Caco-2 (cell line): ENCODE measurements at regions not wholly inside any gene's neighbourhood (a gene's known extent, or its start where the extent isn't known, plus 50 kb on each side); places are given as distances from the start of the nearest gene placed in this dataset.

Experiments used
- BruUV-seq: library from RNA; stranded (reverse); fragments of 400-500 nt; replicated peaks from 2 replicates; lab custom pipeline; 2021; lab: Mats Ljungman, UMichigan
- CTCF ChIA-PET: fragments of 300-600 bp; sonication (Branson Sonifier 250); formaldehyde crosslinking; loops from one replicate; lab custom pipeline; 2022; ENCODE audit warnings: antibody characterized with exemption; lab: Charles Lee
- POLR2A ChIA-PET: fragments of 300-600 bp; sonication (Branson Sonifier 250); formaldehyde crosslinking; loops from one replicate; lab custom pipeline; 2022; ENCODE audit warnings: antibody characterized with exemption; lab: Charles Lee
- DNase-seq, 2 experiments: peaks; one replicate each; pipeline versions ENCODE4 v3.0.0 to v3.0.0-alpha.2; 2020 to 2022
- H3K27me3 ChIP-seq: replicated peaks from 2 replicates; pipeline ENCODE4 v1.6.0; 2011; ENCODE audit warnings: low read length; ENCODE audit not compliant: control insufficient read depth, insufficient read depth
- H3K36me3 ChIP-seq: 2 replicates; pipeline ENCODE4 v1.5.1; 2011; ENCODE audit warnings: low read length; ENCODE audit not compliant: control insufficient read depth, insufficient read depth
- H3K4me1 ChIP-seq: fragments of 250-450 bp; sonication (Bioruptor Pico); 2 replicates; pipeline ENCODE4 v1.5.1; 2020; ENCODE audit warnings: mild to moderate bottlenecking
- H3K4me3 ChIP-seq: 2 replicates; pipeline ENCODE4 v1.5.1; 2011; ENCODE audit warnings: low read depth, mild to moderate bottlenecking, control low read depth, low read length
- H3K9me3 ChIP-seq: fragments of 250-450 bp; sonication (Bioruptor Pico); 2 replicates; pipeline ENCODE4 v1.5.1; 2020; ENCODE audit warnings: mild to moderate bottlenecking, moderate library complexity
- H3K27ac Mint-ChIP-seq: one replicate; pipeline ENCODE4 v1.8.0; 2022; ENCODE audit warnings: mixed read lengths; ENCODE audit not compliant: unreplicated experiment
- H3K27me3 Mint-ChIP-seq: one replicate; pipeline ENCODE4 v1.8.0; 2022; ENCODE audit warnings: mixed read lengths; ENCODE audit not compliant: insufficient read depth, unreplicated experiment
- H3K36me3 Mint-ChIP-seq: one replicate; pipeline ENCODE4 v1.8.0; 2022; ENCODE audit warnings: mild to moderate bottlenecking, mixed read lengths; ENCODE audit not compliant: insufficient read depth, unreplicated experiment
- H3K4me1 Mint-ChIP-seq: one replicate; pipeline ENCODE4 v1.8.0; 2022; ENCODE audit warnings: low read depth, mixed read lengths; ENCODE audit not compliant: unreplicated experiment
- H3K4me3 Mint-ChIP-seq: one replicate; pipeline ENCODE4 v1.8.0; 2022; ENCODE audit warnings: mild to moderate bottlenecking, moderate library complexity, mixed read lengths; ENCODE audit not compliant: unreplicated experiment
- H3K9me3 Mint-ChIP-seq: one replicate; pipeline ENCODE4 v1.8.0; 2022; ENCODE audit warnings: mixed read lengths; ENCODE audit not compliant: unreplicated experiment
- intact Hi-C: fragments of 100-400 bp; cut with micrococcal nuclease; formaldehyde crosslinking; loops from one replicate; pipeline ENCODE4 v1.10.0; 2022; ENCODE audit not compliant: unreplicated experiment
- TF ChIP-seq, protein P1 (sequence below), 2 experiments: fragments of 200-600 bp in 1 of 2; IDR thresholded peaks; 1 replicate in 1 of 2; 2 replicates in 1 of 2; pipeline versions ENCODE4 v1.5.1 to v1.8.0; 2011 to 2022; ENCODE audit warnings: antibody characterized with exemption in 1 of 2, control low read depth in 1 of 2, inconsistent platforms in 1 of 2, low read depth in 1 of 2, low read length in 1 of 2, mild to moderate bottlenecking in 1 of 2, moderate library complexity in 1 of 2; ENCODE audit not compliant: insufficient read depth in 1 of 2, severe bottlenecking in 1 of 2, unreplicated experiment in 1 of 2

GRCh38 chrX:115452251-115452650 is 108.7 kb upstream of the PLS3 start:
- no peaks in the 10 kb centered on the region for H3K9me3 Mint-ChIP-seq
- no peak overlapping the region for H3K4me3 Mint-ChIP-seq
- no peak overlapping the region for H3K27ac Mint-ChIP-seq
- Histone ChIP-seq H3K9me3 (no peaks in the 10 kb centered on the region), H3K4me1 (no peaks in the 10 kb centered on the region), H3K4me3 (no peak overlapping the region), H3K27me3 (no peaks in the 10 kb centered on the region), H3K36me3 (no peaks in the 10 kb centered on the region)
- ChIA-PET CTCF (no interaction called here), POLR2A (no interaction called here)
- H3K36me3 Mint-ChIP-seq, result no peaks in the 10 kb centered on the region
- DNase-seq, result no peak
- H3K27me3 Mint-ChIP-seq, result no peaks in the 10 kb centered on the region
- intact Hi-C loops, result no loop called here
- TF ChIP-seq, protein P1, sequence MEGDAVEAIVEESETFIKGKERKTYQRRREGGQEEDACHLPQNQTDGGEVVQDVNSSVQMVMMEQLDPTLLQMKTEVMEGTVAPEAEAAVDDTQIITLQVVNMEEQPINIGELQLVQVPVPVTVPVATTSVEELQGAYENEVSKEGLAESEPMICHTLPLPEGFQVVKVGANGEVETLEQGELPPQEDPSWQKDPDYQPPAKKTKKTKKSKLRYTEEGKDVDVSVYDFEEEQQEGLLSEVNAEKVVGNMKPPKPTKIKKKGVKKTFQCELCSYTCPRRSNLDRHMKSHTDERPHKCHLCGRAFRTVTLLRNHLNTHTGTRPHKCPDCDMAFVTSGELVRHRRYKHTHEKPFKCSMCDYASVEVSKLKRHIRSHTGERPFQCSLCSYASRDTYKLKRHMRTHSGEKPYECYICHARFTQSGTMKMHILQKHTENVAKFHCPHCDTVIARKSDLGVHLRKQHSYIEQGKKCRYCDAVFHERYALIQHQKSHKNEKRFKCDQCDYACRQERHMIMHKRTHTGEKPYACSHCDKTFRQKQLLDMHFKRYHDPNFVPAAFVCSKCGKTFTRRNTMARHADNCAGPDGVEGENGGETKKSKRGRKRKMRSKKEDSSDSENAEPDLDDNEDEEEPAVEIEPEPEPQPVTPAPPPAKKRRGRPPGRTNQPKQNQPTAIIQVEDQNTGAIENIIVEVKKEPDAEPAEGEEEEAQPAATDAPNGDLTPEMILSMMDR (IDR thresholded peaks at IDR 0.05; ENCODE audit: insufficient read depth in 1 of 2, low read depth in 1 of 2, low read length in 1 of 2, severe bottlenecking in 1 of 2, unreplicated experiment in 1 of 2), result no peak
- no TSS peak for BruUV-seq
- H3K4me1 Mint-ChIP-seq, result no peaks in the 10 kb centered on the region

DNA sequence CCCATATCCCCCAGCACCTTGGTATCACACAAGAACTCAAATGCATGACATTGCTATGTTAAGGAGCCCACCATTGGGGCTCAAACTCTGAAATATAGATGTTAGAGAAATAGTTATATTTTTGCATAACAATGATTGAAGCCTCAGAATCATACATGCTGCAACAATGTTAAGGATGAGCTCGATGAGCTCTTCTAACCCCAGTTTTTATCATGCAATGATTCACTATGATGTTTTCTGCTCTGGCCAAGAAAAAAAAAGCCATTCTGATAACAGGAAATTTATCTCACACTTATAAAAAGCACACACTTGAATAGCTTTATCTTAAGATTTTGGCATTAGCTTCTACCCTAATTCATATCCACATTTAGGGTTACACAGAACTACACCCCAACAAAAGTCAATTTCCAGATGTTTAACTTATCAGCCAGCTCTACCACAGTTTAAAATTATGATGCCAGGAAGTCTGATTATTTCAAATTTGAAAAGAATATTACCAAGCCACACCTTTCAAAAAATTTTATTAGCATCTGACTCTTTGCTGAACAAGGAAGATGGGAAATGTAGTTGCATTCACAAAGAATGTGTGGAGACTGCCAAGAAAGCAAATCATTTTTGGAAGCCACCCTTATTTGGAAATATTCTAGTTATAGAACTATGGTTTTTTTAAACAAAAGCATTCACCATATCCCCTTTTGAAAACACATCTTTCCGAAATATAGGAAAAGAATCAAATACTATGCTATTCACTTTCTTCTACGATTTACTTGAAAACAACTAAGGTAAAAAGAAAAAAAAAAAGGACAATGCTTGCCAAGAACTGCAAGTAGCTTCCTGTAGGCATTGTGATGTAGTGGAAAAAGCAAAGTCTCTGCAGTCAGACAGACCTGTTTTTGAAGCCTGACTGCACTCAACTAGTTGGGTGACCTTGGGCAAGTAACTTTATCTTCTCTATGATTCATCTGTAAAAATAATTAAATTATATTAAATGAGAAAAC is 100.8 kb upstream of the PLS3 start:
- TF ChIP-seq, protein P1 (IDR thresholded peaks at IDR 0.05; ENCODE audit: insufficient read depth in 1 of 2, low read depth in 1 of 2, low read length in 1 of 2, severe bottlenecking in 1 of 2, unreplicated experiment in 1 of 2), result no peak
- Mint-ChIP-seq H3K27me3 (no peaks in the 10 kb centered on the region), H3K36me3 (no peaks in the 10 kb centered on the region), H3K4me3 (no peak overlapping the region), H3K9me3 (no peaks in the 10 kb centered on the region), H3K4me1 (no peaks in the 10 kb centered on the region), H3K27ac (no peak overlapping the region)
- Histone ChIP-seq H3K4me3 (no peak overlapping the region), H3K4me1 (no peaks in the 10 kb centered on the region), H3K36me3 (no peaks in the 10 kb centered on the region), H3K9me3 (no peaks in the 10 kb centered on the region), H3K27me3 (no peaks in the 10 kb centered on the region)
- no TSS peak for BruUV-seq
- intact Hi-C loops, result no loop called here
- ChIA-PET POLR2A (no interaction called here), CTCF (no interaction called here)
- DNase-seq, result no peak

GRCh38 chrX:115462406-115462805 is 98.6 kb upstream of the PLS3 start:
- no peak for DNase-seq
- H3K9me3 ChIP-seq, result no peaks in the 10 kb centered on the region
- BruUV-seq, result no TSS peak
- no peak overlapping the region for H3K4me3 ChIP-seq
- no peaks in the 10 kb centered on the region for H3K9me3 Mint-ChIP-seq
- H3K4me3 Mint-ChIP-seq, result no peak overlapping the region
- H3K27ac Mint-ChIP-seq, result no peak overlapping the region
- H3K4me1 ChIP-seq, result no peaks in the 10 kb centered on the region
- ChIA-PET POLR2A (no interaction called here), CTCF (no interaction called here)
- no peaks in the 10 kb centered on the region for H3K4me1 Mint-ChIP-seq
- H3K36me3 Mint-ChIP-seq, result no peaks in the 10 kb centered on the region
- intact Hi-C loops, result no loop called here
- H3K36me3 ChIP-seq, result no peaks in the 10 kb centered on the region
- TF ChIP-seq, protein P1 (IDR thresholded peaks at IDR 0.05; ENCODE audit: insufficient read depth in 1 of 2, low read depth in 1 of 2, low read length in 1 of 2, severe bottlenecking in 1 of 2, unreplicated experiment in 1 of 2), result no peak
- H3K27me3 ChIP-seq, result no peaks in the 10 kb centered on the region
- H3K27me3 Mint-ChIP-seq, result no peaks in the 10 kb centered on the region
